ENCODE measurements at regions not wholly inside any gene's neighbourhood (a gene's known extent, or its start where the extent isn't known, plus 50 kb on each side); places are given as distances from the start of the nearest gene placed in this dataset.

DNA sequence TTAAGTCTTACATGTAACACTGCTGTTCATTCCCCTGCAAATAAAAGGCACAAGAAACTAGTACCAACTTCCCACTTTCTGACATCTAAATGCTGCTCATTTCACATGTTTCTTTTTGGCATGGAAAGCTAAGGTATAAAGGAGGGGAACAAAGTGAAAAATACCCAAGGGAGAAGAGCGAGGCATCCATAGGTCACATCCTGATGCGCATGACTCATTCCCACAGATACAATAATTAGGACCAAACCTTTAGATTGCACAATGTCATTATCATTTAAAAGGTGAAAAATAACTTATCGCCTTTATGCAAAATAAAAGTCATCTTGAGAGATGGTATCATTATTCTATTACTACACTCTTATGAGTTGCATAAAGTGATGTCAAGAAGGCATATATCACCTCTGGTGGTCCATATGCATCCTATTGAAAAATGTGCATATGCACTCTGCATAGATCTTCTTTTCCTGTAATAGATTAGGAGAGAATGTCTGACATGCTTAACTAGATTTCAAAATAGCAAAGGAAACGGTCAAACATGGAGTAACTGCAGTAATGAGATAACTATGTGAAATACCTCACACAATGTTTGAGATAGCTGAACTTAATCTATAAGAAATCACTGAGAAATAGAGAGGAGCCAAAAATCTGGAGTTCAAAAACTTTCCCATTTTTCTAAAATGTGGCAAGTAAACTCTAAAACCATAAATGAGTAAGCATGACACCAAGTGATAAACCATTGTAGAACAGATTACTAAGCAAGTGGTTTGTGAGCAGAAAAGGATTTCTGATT is 382.5 kb upstream of the TMTC1 start:
- TF ChIP-seq TP53 (CRISPR knock-in tag; IDR thresholded peaks at IDR 0.05): no peak
- no peak for TF ChIP-seq NFE2L2 (conservative IDR thresholded peaks at IDR 0.05; ENCODE audit: low read length)
- no peak for TF ChIP-seq MAFK (IDR thresholded peaks at IDR 0.05; ENCODE audit: partially characterized antibody)
- no peak for TF ChIP-seq EP300 (IDR thresholded peaks at IDR 0.05)
- TF ChIP-seq, protein P1, sequence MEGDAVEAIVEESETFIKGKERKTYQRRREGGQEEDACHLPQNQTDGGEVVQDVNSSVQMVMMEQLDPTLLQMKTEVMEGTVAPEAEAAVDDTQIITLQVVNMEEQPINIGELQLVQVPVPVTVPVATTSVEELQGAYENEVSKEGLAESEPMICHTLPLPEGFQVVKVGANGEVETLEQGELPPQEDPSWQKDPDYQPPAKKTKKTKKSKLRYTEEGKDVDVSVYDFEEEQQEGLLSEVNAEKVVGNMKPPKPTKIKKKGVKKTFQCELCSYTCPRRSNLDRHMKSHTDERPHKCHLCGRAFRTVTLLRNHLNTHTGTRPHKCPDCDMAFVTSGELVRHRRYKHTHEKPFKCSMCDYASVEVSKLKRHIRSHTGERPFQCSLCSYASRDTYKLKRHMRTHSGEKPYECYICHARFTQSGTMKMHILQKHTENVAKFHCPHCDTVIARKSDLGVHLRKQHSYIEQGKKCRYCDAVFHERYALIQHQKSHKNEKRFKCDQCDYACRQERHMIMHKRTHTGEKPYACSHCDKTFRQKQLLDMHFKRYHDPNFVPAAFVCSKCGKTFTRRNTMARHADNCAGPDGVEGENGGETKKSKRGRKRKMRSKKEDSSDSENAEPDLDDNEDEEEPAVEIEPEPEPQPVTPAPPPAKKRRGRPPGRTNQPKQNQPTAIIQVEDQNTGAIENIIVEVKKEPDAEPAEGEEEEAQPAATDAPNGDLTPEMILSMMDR (IDR thresholded peaks at IDR 0.05): no peak
- no peak for TF ChIP-seq SMC3 (IDR thresholded peaks at IDR 0.05)

Measured in A549 (cell line).